ENCODE measurements at regions not wholly inside any gene's neighbourhood (a gene's known extent, or its start where the extent isn't known, plus 50 kb on each side); places are given as distances from the start of the nearest gene placed in this dataset.

DNA sequence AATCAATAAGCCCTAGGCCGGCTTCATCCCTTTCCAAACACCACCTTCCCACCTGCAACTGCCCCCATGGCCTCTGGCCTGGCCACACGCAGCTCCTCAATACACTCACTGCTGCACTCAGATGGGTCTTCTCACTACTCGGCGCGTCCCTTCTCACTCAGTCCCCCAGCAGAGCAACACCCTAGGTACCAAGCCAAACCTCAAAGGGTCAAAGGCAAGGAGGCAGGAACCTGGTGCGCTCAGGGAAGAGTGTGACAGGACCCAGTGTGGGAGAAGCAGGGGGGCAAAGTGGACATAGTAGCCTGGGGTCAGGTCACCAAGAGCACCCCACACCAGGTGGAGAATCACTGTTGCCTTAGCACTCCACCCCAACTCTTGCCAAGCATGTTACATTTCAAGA is 90.6 kb downstream of the TTC32 start:
- TF ChIP-seq POLR2A (IDR thresholded peaks at IDR 0.05) (no peak), CTCF (IDR thresholded peaks at IDR 0.05) (no peak), EP300 (IDR thresholded peaks at IDR 0.05) (no peak)

Data from upper lobe of left lung (tissue), 4 donors.